Activated CD4-positive, alpha-beta T cell treated with anti-CD3 and anti-CD28 coated beads for 36 hours (primary cell): ENCODE measurements at regions not wholly inside any gene's neighbourhood (a gene's known extent, or its start where the extent isn't known, plus 50 kb on each side); places are given as distances from the start of the nearest gene placed in this dataset.
"Not testable (repeated sequence)": the region's sequence is repeated elsewhere in the genome, so short reads cannot be mapped to it uniquely, and the experiment has no call there.

Experiments
- ATAC-seq: fragments of 200-7000 bp; cut with Tn5 transposase; one replicate; pipeline ENCODE4 v1.10.0; 2021; ENCODE audit warnings: mild to moderate bottlenecking, moderate library complexity
- CTCF ChIA-PET: fragments of 350-600 bp; sonication (Branson Sonifier 250); formaldehyde crosslinking; loops from one replicate; lab custom pipeline; 2021; ENCODE audit warnings: antibody characterized with exemption; lab: Charles Lee
- POLR2A ChIA-PET: fragments of 350-600 bp; sonication (Branson Sonifier 250); formaldehyde crosslinking; loops from one replicate; lab custom pipeline; 2021; ENCODE audit warnings: antibody characterized with exemption, inconsistent platforms; lab: Charles Lee
- DNase-seq: peaks from one replicate; pipeline ENCODE4 v3.0.0-alpha.2; 2020
- H3K27ac Mint-ChIP-seq: one replicate; pipeline ENCODE4 v1.8.0; 2021; ENCODE audit warnings: mixed read lengths
- H3K27me3 Mint-ChIP-seq: one replicate; pipeline ENCODE4 v1.8.0; 2021; ENCODE audit warnings: mixed read lengths
- H3K36me3 Mint-ChIP-seq: one replicate; pipeline ENCODE4 v1.8.0; 2021; ENCODE audit warnings: low read depth, mixed read lengths
- H3K4me1 Mint-ChIP-seq: one replicate; pipeline ENCODE4 v1.8.0; 2021; ENCODE audit warnings: mixed read lengths
- H3K4me3 Mint-ChIP-seq: one replicate; pipeline ENCODE4 v1.8.0; 2021; ENCODE audit warnings: mild to moderate bottlenecking, moderate library complexity, mixed read lengths
- H3K9me3 Mint-ChIP-seq: one replicate; pipeline ENCODE4 v1.8.0; 2021; ENCODE audit warnings: low read depth, mixed read lengths
- intact Hi-C, 2 experiments: fragments of 100-400 bp; cut with DNase I in 1 of 2; cut with micrococcal nuclease in 1 of 2; formaldehyde crosslinking; loops; one replicate each; pipeline versions ENCODE4 v1.14.2 to v1.15.1; 2022 to 2024; cut with DNase I, micrococcal nuclease

DNA sequence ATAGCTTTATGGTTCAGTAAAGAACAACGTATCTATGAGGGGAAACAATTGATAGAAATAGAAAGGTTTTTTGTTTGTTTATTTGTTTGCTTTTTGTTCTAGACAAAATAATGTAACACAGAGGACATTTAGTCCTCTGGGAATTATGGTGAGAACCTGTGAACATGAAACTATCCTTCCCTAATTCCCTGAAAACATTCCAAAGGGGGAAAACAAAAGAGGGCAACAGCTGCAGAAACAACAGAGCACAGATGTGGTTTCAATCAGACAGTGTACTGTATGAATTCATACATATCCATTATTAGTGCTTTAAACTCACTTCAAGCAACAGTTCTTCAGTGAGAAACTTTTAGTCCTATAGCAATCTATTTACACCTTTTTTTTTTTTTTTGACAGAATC, 1489.8 kb upstream of the C9orf72 start:
- no peaks in the 10 kb centered on the region for H3K9me3 Mint-ChIP-seq
- H3K27ac Mint-ChIP-seq = no peak overlapping the region
- ChIA-PET CTCF (no interaction called here), POLR2A (no interaction called here)
- no peak overlapping the region for H3K4me3 Mint-ChIP-seq
- ATAC-seq (no peak), DNase-seq (no peak)
- no peaks in the 10 kb centered on the region for H3K27me3 Mint-ChIP-seq
- intact Hi-C loops = no loop called here
- no peaks in the 10 kb centered on the region for H3K4me1 Mint-ChIP-seq
- no peaks in the 10 kb centered on the region for H3K36me3 Mint-ChIP-seq

DNA sequence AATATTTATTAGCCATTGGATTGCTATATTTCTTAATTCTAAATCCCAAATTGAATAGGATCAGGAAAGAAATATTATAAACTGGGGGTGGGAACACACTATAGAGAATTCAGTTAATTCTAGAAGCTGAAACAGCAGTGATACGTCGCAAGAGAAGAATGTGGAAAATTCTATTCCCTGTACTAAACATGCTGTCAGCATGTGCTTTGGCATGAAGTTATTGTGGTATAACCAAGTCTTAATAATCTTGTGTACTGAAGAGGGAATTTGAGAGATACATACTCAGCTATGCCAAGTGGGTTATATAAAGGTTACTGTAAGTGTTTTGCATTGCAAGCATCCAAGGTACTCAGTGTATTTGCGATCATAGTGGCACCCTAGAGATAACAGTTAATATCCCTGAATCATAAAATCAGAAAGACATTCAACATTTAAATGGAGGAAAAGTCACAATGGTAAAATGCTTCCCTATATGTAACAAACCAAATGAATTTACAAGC, 1492.9 kb upstream of the C9orf72 start:
- POLR2A ChIA-PET = no interaction called here
- no peak for ATAC-seq

DNA sequence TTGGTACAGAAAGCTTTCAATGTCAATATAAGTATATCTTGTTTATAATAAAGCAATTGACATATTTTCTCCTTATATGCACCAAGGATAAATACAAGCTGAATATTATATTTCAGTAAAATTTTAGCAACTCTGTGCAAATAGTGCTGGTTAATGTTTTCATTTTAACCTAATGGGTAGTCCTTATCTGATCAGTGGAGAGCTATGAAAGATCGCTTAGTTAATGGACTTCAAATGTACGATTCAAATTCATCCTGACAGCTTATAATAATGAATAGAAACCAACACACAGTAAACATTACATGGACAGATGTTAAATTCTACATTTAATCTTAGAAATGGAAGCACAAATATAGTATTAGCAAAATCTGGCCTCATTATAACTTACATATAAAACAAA, 1495.2 kb upstream of the C9orf72 start:
- Mint-ChIP-seq H3K4me3 (no peak overlapping the region), H3K9me3 (no peaks in the 10 kb centered on the region), H3K27me3 (no peaks in the 10 kb centered on the region), H3K27ac (no peak overlapping the region), H3K36me3 (no peaks in the 10 kb centered on the region), H3K4me1 (no peaks in the 10 kb centered on the region)
- ATAC-seq = no peak
- ChIA-PET CTCF (no interaction called here), POLR2A (no interaction called here)
- no peak for DNase-seq
- intact Hi-C loops = no loop called here

More for the DNA sequence above, 1492.9 kb upstream of the C9orf72 start:
- Mint-ChIP-seq H3K9me3 (no peaks in the 10 kb centered on the region), H3K4me3 (no peak overlapping the region), H3K27ac (no peak overlapping the region), H3K36me3 (no peaks in the 10 kb centered on the region), H3K4me1 (no peaks in the 10 kb centered on the region), H3K27me3 (no peaks in the 10 kb centered on the region)
- CTCF ChIA-PET = no interaction called here
- no peak for DNase-seq
- intact Hi-C loops = no loop called here

DNA sequence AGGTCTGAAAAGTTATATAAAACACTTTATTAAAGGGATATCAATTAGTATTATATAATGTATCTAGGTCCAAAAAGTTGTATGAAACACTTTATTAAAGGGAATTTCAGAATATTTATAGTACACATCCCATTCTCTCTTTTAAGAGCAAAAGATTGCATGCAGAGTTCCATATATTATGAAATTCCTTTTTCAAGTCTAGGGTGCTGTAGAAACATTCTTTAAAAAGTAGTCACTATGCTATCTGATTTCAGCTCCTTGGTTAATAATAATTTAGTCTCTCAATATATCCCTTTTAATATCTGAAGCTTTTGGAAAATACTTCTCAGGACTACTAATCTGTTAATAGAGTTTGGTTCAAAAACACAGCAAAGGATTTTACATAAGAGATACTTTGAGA, 1496.1 kb upstream of the C9orf72 start:
- ChIA-PET CTCF (no interaction called here), POLR2A (no interaction called here)
- Mint-ChIP-seq H3K4me3 (no peak overlapping the region), H3K9me3 (no peaks in the 10 kb centered on the region), H3K36me3 (no peaks in the 10 kb centered on the region), H3K27ac (no peak overlapping the region), H3K4me1 (no peaks in the 10 kb centered on the region), H3K27me3 (no peaks in the 10 kb centered on the region)
- intact Hi-C loops = no loop called here
- ATAC-seq (no peak), DNase-seq (no peak)

DNA sequence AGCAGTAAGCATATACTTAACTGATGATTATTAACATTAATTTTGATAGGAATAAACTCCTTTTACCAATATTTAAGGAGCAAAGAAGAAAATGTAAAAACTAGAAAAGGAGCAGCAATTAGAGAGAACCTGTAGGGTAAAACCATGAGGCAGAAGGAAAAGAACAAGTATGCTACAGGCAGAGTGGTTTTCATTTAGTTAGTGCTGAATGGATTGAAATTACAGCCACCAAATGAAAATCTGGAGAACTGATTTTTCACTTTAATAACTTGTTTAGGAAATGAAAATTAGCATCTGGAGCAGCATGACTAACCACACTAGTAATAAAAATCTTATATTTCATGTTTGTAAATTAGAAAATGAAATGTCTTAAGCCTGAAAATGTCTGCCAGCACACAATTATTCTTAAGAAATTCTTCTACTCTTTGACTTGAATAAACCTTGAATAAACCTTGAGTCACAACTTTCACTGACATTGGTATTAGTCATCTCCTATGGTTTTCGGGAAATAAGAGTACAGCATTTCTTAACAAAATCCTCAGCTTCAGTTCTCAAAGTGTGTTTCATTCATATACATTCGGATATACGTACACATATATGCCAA, 1504.9 kb upstream of the C9orf72 start:
- no peak for ATAC-seq
- Mint-ChIP-seq H3K4me3 (no peak overlapping the region), H3K27ac (no peak overlapping the region), H3K4me1 (no peaks in the 10 kb centered on the region), H3K27me3 (no peaks in the 10 kb centered on the region), H3K9me3 (peaks cover 5% of the 10 kb centered on the region), H3K36me3 (no peaks in the 10 kb centered on the region)
- CTCF ChIA-PET = no interaction called here
- POLR2A ChIA-PET = no interaction called here
- DNase-seq = no peak
- intact Hi-C loops = no loop called here

DNA sequence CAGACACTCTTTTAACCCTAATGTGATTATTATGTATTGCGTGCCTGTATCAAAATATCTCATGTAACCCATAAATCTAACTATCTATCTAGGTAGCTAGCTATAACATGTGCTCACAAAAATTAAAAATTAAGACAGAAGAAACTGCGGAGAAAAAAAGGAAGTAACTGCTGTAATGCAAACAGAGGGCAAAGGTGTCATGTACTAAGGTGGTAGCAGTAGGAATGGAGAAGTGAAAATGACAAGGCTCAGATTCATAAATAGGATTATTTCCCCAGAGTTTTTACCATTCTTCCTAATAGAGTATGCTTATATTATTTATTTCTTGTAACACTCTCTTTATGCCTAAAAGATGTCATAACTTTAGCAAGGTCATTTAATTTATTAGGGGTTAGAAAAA, 1527.5 kb upstream of the C9orf72 start:
- no peak overlapping the region for H3K27ac Mint-ChIP-seq
- ChIA-PET CTCF (interaction anchor here (0.6 kb wide), 1 partner anchor 432 kb away, joined by 4 read pairs; no protein-coding TSS in a partner anchor), POLR2A (no interaction called here)
- H3K4me1 Mint-ChIP-seq = no peaks in the 10 kb centered on the region
- H3K4me3 Mint-ChIP-seq = no peak overlapping the region
- no peaks in the 10 kb centered on the region for H3K36me3 Mint-ChIP-seq
- no peaks in the 10 kb centered on the region for H3K27me3 Mint-ChIP-seq
- intact Hi-C loops = no loop called here
- no peak for DNase-seq
- H3K9me3 Mint-ChIP-seq = peaks cover 8% of the 10 kb centered on the region
- ATAC-seq = no peak

DNA sequence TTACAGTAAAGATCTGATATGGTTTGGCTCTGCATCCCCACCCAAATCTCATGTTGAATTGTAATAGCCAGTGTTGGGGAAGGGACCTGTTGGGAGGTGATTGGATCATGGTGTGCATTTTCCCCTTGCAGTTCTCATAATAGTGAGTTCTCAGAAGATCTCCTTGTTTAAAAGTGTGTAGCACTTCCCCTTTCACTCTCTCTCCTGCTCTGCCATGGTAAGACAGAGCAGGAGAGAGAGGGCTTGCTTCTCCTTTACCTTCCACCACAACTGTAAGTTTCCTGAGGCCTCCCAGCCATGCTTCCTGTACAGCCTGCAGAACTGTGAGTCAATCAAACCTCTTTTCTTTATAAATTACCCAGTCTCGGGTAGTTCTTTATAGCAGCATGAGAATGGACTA, 1530.9 kb upstream of the C9orf72 start:
- intact Hi-C loops, H3K4me3 Mint-ChIP-seq, H3K27ac Mint-ChIP-seq, CTCF ChIA-PET, H3K9me3 Mint-ChIP-seq, H3K4me1 Mint-ChIP-seq, DNase-seq, POLR2A ChIA-PET, ATAC-seq, H3K27me3 Mint-ChIP-seq, H3K36me3 Mint-ChIP-seq: not testable (repeated sequence)

DNA sequence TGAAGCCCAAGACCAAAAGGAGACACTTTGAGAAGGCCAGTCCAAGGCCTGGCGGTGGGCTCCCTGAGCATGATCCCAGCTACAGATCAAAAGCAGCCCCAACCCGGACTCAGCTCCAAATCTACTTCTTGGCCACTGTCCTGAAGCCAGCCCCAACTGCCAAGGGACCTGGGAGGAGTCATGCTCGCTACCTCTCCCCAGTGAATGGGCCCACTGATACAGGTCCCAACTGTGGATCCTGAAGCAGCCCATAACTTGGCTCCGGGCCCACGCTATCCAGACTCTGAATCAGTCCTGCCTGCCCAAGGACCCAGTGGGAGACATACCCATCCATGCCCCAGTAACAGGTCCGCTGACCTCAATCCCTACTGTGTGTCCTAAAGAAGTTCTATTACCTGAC, 1545.3 kb upstream of the C9orf72 start:
- Mint-ChIP-seq H3K4me1 (no peaks in the 10 kb centered on the region), H3K27me3 (no peaks in the 10 kb centered on the region), H3K36me3 (no peaks in the 10 kb centered on the region), H3K27ac (no peak overlapping the region), H3K9me3 (peaks cover 5% of the 10 kb centered on the region), H3K4me3 (no peak overlapping the region)
- no peak for ATAC-seq
- POLR2A ChIA-PET = no interaction called here
- CTCF ChIA-PET = no interaction called here
- intact Hi-C loops = no loop called here
- no peak for DNase-seq

DNA sequence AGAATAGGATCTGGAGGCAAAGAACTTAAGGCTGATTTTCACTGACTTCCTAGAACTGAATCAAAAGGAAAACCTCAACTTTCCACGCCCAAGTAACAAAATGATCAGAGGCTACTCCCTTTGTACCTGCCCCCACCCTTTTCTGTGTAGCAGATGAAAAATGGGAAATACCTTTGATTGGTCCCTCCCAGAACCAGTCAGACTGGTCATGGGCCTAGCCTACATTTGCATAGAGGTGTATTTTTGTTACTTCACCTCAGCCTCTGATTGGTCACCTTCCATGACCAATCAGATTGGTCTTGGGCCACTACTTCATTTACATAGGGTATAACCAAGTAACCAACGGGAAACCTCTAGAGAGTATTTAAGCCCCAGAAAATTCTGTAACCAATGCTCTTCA, 1553.5 kb upstream of the C9orf72 start:
- no peaks in the 10 kb centered on the region for H3K36me3 Mint-ChIP-seq
- H3K9me3 Mint-ChIP-seq = peaks cover 13% of the 10 kb centered on the region
- ATAC-seq = no peak
- ChIA-PET CTCF (no interaction called here), POLR2A (no interaction called here)
- no peak for DNase-seq
- intact Hi-C loops = no loop called here
- no peak overlapping the region for H3K4me3 Mint-ChIP-seq
- H3K27ac Mint-ChIP-seq = no peak overlapping the region
- H3K4me1 Mint-ChIP-seq = no peaks in the 10 kb centered on the region
- no peaks in the 10 kb centered on the region for H3K27me3 Mint-ChIP-seq

DNA sequence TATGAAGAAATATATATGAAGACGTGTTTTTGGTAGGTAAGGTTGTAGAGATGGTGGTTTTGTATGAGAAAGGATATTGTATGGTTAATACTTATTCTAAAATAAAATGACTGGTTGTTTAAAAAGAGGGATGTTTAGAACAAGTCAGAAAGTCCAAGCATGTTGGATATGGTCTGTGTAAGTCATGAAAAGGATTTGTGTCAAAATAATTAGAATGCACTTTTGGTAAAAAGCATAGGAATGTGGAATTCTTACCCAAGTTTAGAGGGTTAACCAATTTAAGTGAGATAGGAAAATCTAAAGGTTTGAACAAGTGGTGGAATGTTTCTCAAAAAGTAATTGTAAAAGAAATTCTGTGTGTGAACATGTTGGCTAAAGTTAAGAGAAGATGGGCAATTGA, 1556.5 kb upstream of the C9orf72 start:
- Mint-ChIP-seq H3K4me3 (no peak overlapping the region), H3K4me1 (no peaks in the 10 kb centered on the region), H3K9me3 (peaks cover 15% of the 10 kb centered on the region), H3K27ac (no peak overlapping the region), H3K36me3 (no peaks in the 10 kb centered on the region), H3K27me3 (no peaks in the 10 kb centered on the region)
- DNase-seq (no peak), ATAC-seq (no peak)
- intact Hi-C loops = no loop called here
- POLR2A ChIA-PET = no interaction called here
- CTCF ChIA-PET = no interaction called here

DNA sequence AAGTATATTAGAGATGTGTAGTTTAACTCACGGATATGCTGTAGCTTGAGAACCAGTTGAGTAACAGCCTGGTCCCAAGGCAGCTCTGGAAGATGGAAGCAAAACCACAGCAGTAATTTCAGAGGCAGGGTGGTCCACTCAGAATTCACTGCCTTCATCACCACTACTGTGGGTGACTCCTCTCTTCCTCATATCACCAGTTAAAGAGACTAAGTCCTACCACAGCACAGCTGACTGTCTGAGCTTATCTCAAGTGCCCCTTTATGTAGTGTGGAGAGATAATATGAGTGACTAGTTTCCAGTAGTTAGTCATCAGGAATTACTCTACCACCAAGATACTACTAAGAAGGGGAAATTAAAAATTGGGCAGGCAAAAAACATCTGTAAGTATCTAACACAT, 1571.2 kb upstream of the C9orf72 start:
- H3K4me3 Mint-ChIP-seq = no peak overlapping the region
- H3K27me3 Mint-ChIP-seq = no peaks in the 10 kb centered on the region
- H3K36me3 Mint-ChIP-seq = no peaks in the 10 kb centered on the region
- intact Hi-C loops = no loop called here
- H3K4me1 Mint-ChIP-seq = no peaks in the 10 kb centered on the region
- ChIA-PET POLR2A (no interaction called here), CTCF (no interaction called here)
- H3K27ac Mint-ChIP-seq = no peak overlapping the region
- peaks cover 10% of the 10 kb centered on the region for H3K9me3 Mint-ChIP-seq
- ATAC-seq (no peak), DNase-seq (no peak)

DNA sequence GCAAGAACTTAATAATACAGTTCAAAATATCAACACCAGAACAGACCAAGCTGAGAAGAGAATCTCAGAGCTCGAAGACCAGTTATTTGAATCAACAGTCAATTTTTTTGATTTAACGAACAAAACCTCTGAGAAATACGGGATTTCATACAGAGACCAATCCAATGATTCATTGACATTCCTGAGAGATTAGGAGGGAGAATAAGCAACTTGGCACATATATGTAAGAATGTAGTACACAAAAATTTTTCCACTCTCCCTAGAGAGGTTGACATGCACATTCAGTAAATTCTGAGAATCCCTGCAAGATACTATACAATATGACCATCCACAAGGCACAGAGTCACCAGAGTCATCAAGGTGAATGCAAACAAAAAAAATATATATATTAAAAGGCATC, 1577.3 kb upstream of the C9orf72 start:
- Mint-ChIP-seq H3K9me3 (peaks cover 1% of the 10 kb centered on the region), H3K36me3 (no peaks in the 10 kb centered on the region), H3K27me3 (no peaks in the 10 kb centered on the region), H3K4me1 (no peaks in the 10 kb centered on the region), H3K4me3 (no peak overlapping the region), H3K27ac (no peak overlapping the region)
- ATAC-seq (no peak), DNase-seq (no peak)
- intact Hi-C loops = no loop called here
- ChIA-PET CTCF (no interaction called here), POLR2A (no interaction called here)
